Epithelial cell of esophagus (primary cell): ENCODE measurements at regions not wholly inside any gene's neighbourhood (a gene's known extent, or its start where the extent isn't known, plus 50 kb on each side); places are given as distances from the start of the nearest gene placed in this dataset.
"Not testable (repeated sequence)": the region's sequence is repeated elsewhere in the genome, so short reads cannot be mapped to it uniquely, and the experiment has no call there.

Experiments used
- DNase-seq: peaks from one replicate; pipeline ENCODE4 v3.0.0; 2010; ENCODE audit warnings: low read depth
- H3K4me3 ChIP-seq: 2 replicates; pipeline ENCODE4 v1.5.1; 2011; ENCODE audit warnings: mild to moderate bottlenecking, low read length, control low read depth
- CTCF ChIP-seq: IDR thresholded peaks from 2 replicates; pipeline ENCODE4 v1.5.1; 2011; ENCODE audit warnings: low read depth, mild to moderate bottlenecking, low read length, control low read depth, inconsistent platforms; ENCODE audit not compliant: insufficient read depth; ENCODE audit errors: missing control alignments

GRCh38 chr18:11468617-11469016, 140.8 kb upstream of the SLC35G4 start:
- no peak for DNase-seq
- TF ChIP-seq CTCF: no peak
- no peak overlapping the region for H3K4me3 ChIP-seq

GRCh38 chr18:11468120-11468519, 141.3 kb upstream of the SLC35G4 start:
- DNase-seq: no peak
- TF ChIP-seq CTCF: no peak
- H3K4me3 ChIP-seq: no peak overlapping the region

- DNase-seq: no peak
- no peak overlapping the region for H3K4me3 ChIP-seq
- TF ChIP-seq CTCF: no peak
These were observed 141.8 kb upstream of the SLC35G4 start for GRCh38 chr18:11467611-11468010.

GRCh38 chr18:11464129-11464528, 145.3 kb upstream of the SLC35G4 start:
- TF ChIP-seq CTCF: no peak
- no peak overlapping the region for H3K4me3 ChIP-seq
- no peak for DNase-seq

- TF ChIP-seq CTCF: no peak
- H3K4me3 ChIP-seq: no peak overlapping the region
- DNase-seq: no peak
These were observed 150.9 kb upstream of the SLC35G4 start for GRCh38 chr18:11458447-11458846.

GRCh38 chr18:11457853-11458252, 151.5 kb upstream of the SLC35G4 start:
- DNase-seq, H3K4me3 ChIP-seq: not testable (repeated sequence)

GRCh38 chr18:11454040-11454439, 155.4 kb upstream of the SLC35G4 start:
- DNase-seq: no peak
- no peak for TF ChIP-seq CTCF
- no peak overlapping the region for H3K4me3 ChIP-seq

GRCh38 chr18:11444169-11444568, 165.2 kb upstream of the SLC35G4 start:
- H3K4me3 ChIP-seq, DNase-seq: not testable (repeated sequence)
